ENCODE measurements at regions not wholly inside any gene's neighbourhood (a gene's known extent, or its start where the extent isn't known, plus 50 kb on each side); places are given as distances from the start of the nearest gene placed in this dataset.

- H3K9ac ChIP-seq (ENCODE audit: low read length in 3 of 3), result no peak overlapping the region
- FAIRE-seq, result no peak
- H3K9me3 ChIP-seq (ENCODE audit: control insufficient read depth in 2 of 3, insufficient read depth in 1 of 3, low read length in 3 of 3), result no peaks in the 10 kb centered on the region
- no peaks in the 10 kb centered on the region for H3K27me3 ChIP-seq (ENCODE audit: control insufficient read depth, insufficient read depth, low read length)
- H3K36me3 ChIP-seq (ENCODE audit: control insufficient read depth in 2 of 3, insufficient read depth in 3 of 3, low read length in 3 of 3), result no peaks in the 10 kb centered on the region
- intact Hi-C loops (cut with DNase I), result no loop called here
- no peaks in the 10 kb centered on the region for H3K4me1 ChIP-seq (ENCODE audit: control insufficient read depth in 2 of 3, insufficient read depth in 2 of 3, low read depth in 1 of 3, low read length in 3 of 3)
- TF ChIP-seq, protein P1, sequence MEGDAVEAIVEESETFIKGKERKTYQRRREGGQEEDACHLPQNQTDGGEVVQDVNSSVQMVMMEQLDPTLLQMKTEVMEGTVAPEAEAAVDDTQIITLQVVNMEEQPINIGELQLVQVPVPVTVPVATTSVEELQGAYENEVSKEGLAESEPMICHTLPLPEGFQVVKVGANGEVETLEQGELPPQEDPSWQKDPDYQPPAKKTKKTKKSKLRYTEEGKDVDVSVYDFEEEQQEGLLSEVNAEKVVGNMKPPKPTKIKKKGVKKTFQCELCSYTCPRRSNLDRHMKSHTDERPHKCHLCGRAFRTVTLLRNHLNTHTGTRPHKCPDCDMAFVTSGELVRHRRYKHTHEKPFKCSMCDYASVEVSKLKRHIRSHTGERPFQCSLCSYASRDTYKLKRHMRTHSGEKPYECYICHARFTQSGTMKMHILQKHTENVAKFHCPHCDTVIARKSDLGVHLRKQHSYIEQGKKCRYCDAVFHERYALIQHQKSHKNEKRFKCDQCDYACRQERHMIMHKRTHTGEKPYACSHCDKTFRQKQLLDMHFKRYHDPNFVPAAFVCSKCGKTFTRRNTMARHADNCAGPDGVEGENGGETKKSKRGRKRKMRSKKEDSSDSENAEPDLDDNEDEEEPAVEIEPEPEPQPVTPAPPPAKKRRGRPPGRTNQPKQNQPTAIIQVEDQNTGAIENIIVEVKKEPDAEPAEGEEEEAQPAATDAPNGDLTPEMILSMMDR (IDR thresholded peaks at IDR 0.05; ENCODE audit: borderline replicate concordance, extremely low read depth, insufficient read depth), result no peak
- H3K27ac ChIP-seq (ENCODE audit: low read depth in 2 of 2, low read length in 2 of 2), result no peak overlapping the region
- H3K4me3 ChIP-seq (ENCODE audit: low read length in 3 of 3), result no peak overlapping the region
- no peak for DNase-seq
Observed at GRCh38 chr3:115450036-115450435, 173.3 kb upstream of the GAP43 start.

GRCh38 chr3:115464036-115464435 is 159.3 kb upstream of the GAP43 start:
- no peak for DNase-seq
- H3K9me3 ChIP-seq (ENCODE audit: control insufficient read depth in 2 of 3, insufficient read depth in 1 of 3, low read length in 3 of 3), result peaks cover 0 to 4% (median 0%) of the 10 kb centered on the region in 3 donors
- intact Hi-C loops (cut with DNase I), result no loop called here
- no peaks in the 10 kb centered on the region for H3K36me3 ChIP-seq (ENCODE audit: control insufficient read depth in 2 of 3, insufficient read depth in 3 of 3, low read length in 3 of 3)
- FAIRE-seq, result no peak
- H3K27ac ChIP-seq (ENCODE audit: low read depth in 2 of 2, low read length in 2 of 2), result no peak overlapping the region
- no peaks in the 10 kb centered on the region for H3K4me1 ChIP-seq (ENCODE audit: control insufficient read depth in 2 of 3, insufficient read depth in 2 of 3, low read depth in 1 of 3, low read length in 3 of 3)
- H3K4me3 ChIP-seq (ENCODE audit: low read length in 3 of 3), result no peak overlapping the region
- no peaks in the 10 kb centered on the region for H3K27me3 ChIP-seq (ENCODE audit: control insufficient read depth, insufficient read depth, low read length)
- TF ChIP-seq, protein P1 (IDR thresholded peaks at IDR 0.05; ENCODE audit: borderline replicate concordance, extremely low read depth, insufficient read depth), result no peak
- no peak overlapping the region for H3K9ac ChIP-seq (ENCODE audit: low read length in 3 of 3)

DNA sequence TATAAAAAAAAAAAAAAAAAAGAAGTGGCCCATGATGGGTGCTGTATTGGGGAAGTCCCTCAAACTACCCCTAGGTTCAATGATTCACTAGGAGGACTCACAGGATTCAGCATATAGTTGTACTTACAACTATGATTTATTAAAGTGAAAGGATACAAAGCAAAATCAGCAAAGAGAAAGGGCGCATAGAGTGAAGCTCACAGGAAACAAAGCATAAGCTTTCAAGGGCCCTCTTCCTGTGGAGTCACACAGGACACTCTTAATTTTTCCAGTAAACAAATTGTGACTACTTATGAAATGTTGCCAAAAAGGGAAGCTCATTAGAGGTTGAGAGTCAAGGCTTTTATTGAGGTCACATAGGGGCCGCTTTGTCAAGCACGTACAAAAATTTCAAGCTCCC is 153.7 kb upstream of the GAP43 start:
- no peak for FAIRE-seq
- TF ChIP-seq, protein P1 (IDR thresholded peaks at IDR 0.05; ENCODE audit: borderline replicate concordance, extremely low read depth, insufficient read depth), result no peak
- peak in 2 of 5 donors; percentile 10 to 57 for DNase-seq
- Histone ChIP-seq H3K36me3 (ENCODE audit: control insufficient read depth in 2 of 3, insufficient read depth in 3 of 3, low read length in 3 of 3) (no peaks in the 10 kb centered on the region), H3K9ac (ENCODE audit: low read length in 3 of 3) (no peak overlapping the region), H3K27ac (ENCODE audit: low read depth in 2 of 2, low read length in 2 of 2) (no peak overlapping the region), H3K27me3 (ENCODE audit: control insufficient read depth, insufficient read depth, low read length) (no peaks in the 10 kb centered on the region), H3K9me3 (ENCODE audit: control insufficient read depth in 2 of 3, insufficient read depth in 1 of 3, low read length in 3 of 3) (no peaks in the 10 kb centered on the region), H3K4me1 (ENCODE audit: control insufficient read depth in 2 of 3, insufficient read depth in 2 of 3, low read depth in 1 of 3, low read length in 3 of 3) (no peaks in the 10 kb centered on the region), H3K4me3 (ENCODE audit: low read length in 3 of 3) (no peak overlapping the region)
- intact Hi-C loops (cut with DNase I), result no loop called here

- FAIRE-seq (no peak), DNase-seq (no peak)
- Histone ChIP-seq H3K9ac (ENCODE audit: low read length in 3 of 3) (no peak overlapping the region), H3K9me3 (ENCODE audit: control insufficient read depth in 2 of 3, insufficient read depth in 1 of 3, low read length in 3 of 3) (no peaks in the 10 kb centered on the region), H3K27ac (ENCODE audit: low read depth in 2 of 2, low read length in 2 of 2) (no peak overlapping the region), H3K36me3 (ENCODE audit: control insufficient read depth in 2 of 3, insufficient read depth in 3 of 3, low read length in 3 of 3) (no peaks in the 10 kb centered on the region), H3K4me1 (ENCODE audit: control insufficient read depth in 2 of 3, insufficient read depth in 2 of 3, low read depth in 1 of 3, low read length in 3 of 3) (no peaks in the 10 kb centered on the region), H3K4me3 (ENCODE audit: low read length in 3 of 3) (no peak overlapping the region), H3K27me3 (ENCODE audit: control insufficient read depth, insufficient read depth, low read length) (no peaks in the 10 kb centered on the region)
- intact Hi-C loops (cut with DNase I), result no loop called here
- TF ChIP-seq, protein P1 (IDR thresholded peaks at IDR 0.05; ENCODE audit: borderline replicate concordance, extremely low read depth, insufficient read depth), result no peak
Observed at GRCh38 chr3:115470254-115470653, 153.1 kb upstream of the GAP43 start.

Measured in kidney (tissue), 13 donors.